ENCODE measurements at regions not wholly inside any gene's neighbourhood (a gene's known extent, or its start where the extent isn't known, plus 50 kb on each side); places are given as distances from the start of the nearest gene placed in this dataset.

DNA sequence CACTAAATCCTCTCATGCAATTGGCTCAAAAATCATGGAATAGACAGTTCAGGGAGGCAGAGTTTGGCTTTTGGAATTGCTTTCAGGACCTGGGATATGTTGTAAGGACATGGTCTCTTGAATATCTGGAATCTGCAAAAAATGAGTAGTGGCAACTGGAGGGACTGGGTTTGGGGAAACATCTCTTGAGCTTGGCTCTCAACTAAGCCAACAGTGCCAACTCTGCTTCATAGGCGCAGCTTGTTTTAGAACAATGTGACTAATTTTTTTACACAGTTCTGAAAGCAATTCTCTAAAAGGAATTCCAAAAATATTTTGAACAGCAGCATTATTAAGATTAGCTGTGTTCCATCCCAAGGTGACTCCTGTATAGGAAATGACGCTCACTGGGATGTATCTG is 121.5 kb upstream of the DPP6 start:
- no peak for DNase-seq (ENCODE audit: low read depth, low spot score)
- peaks cover 11% of the 10 kb centered on the region for H3K36me3 Mint-ChIP-seq (ENCODE audit: low read depth)
- no peak overlapping the region for H3K27ac Mint-ChIP-seq (ENCODE audit: unreplicated experiment)
- TF ChIP-seq, protein P1, sequence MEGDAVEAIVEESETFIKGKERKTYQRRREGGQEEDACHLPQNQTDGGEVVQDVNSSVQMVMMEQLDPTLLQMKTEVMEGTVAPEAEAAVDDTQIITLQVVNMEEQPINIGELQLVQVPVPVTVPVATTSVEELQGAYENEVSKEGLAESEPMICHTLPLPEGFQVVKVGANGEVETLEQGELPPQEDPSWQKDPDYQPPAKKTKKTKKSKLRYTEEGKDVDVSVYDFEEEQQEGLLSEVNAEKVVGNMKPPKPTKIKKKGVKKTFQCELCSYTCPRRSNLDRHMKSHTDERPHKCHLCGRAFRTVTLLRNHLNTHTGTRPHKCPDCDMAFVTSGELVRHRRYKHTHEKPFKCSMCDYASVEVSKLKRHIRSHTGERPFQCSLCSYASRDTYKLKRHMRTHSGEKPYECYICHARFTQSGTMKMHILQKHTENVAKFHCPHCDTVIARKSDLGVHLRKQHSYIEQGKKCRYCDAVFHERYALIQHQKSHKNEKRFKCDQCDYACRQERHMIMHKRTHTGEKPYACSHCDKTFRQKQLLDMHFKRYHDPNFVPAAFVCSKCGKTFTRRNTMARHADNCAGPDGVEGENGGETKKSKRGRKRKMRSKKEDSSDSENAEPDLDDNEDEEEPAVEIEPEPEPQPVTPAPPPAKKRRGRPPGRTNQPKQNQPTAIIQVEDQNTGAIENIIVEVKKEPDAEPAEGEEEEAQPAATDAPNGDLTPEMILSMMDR (conservative IDR thresholded peaks at IDR 0.05): no peak
- H3K4me1 Mint-ChIP-seq: no peaks in the 10 kb centered on the region
- no peaks in the 10 kb centered on the region for H3K27me3 Mint-ChIP-seq (ENCODE audit: low read depth)
- peaks cover 25% of the 10 kb centered on the region for H3K9me3 Mint-ChIP-seq
- no peak overlapping the region for H3K4me3 Mint-ChIP-seq

DNA sequence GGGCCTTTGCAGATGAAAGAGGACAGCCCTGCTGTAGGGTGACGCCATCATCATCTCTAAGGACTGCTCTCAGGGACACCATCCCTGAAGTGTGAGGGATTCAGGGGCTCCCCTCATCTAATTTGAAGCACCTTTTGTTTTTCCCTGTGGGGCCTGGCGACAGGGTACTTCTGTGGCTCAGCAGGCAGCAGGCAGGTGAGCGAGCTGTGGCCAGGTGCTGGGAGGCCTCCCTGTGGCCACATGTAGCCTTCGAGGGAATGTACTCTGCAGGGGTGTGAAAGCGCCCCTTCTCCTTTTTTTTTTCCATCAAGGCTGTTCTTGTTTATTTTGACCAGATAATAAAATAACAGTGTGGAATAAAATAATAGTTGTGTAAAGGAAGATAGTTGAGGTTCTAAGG is 118.2 kb upstream of the DPP6 start:
- Mint-ChIP-seq H3K9me3 (peaks cover 21% of the 10 kb centered on the region), H3K27ac (ENCODE audit: unreplicated experiment) (no peak overlapping the region), H3K36me3 (ENCODE audit: low read depth) (peaks cover 11% of the 10 kb centered on the region), H3K27me3 (ENCODE audit: low read depth) (no peaks in the 10 kb centered on the region), H3K4me3 (no peak overlapping the region), H3K4me1 (no peaks in the 10 kb centered on the region)
- TF ChIP-seq, protein P1 (conservative IDR thresholded peaks at IDR 0.05): no peak
- no peak for DNase-seq (ENCODE audit: low read depth, low spot score)

DNA sequence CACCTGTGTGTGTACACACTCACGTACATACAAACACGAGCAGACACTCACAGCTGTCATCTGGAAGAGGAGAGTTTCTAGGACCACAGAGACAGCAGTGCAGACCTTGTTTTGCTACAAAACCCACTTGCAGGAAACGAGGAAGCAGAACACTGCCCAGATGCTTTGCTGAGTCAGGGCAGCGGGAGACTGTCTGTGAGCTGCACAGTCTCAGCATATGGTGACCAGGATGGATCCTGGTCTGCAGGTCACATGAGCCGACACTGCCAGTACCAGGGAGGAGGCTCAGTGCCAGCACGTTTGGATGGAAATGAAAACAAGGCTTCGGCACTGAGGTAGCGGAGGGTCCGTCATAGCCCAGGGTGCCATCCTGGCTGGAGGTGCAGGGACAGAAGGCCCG is 117.6 kb upstream of the DPP6 start:
- no peak overlapping the region for H3K27ac Mint-ChIP-seq (ENCODE audit: unreplicated experiment)
- peaks cover 8% of the 10 kb centered on the region for H3K36me3 Mint-ChIP-seq (ENCODE audit: low read depth)
- H3K4me1 Mint-ChIP-seq: no peaks in the 10 kb centered on the region
- TF ChIP-seq, protein P1 (conservative IDR thresholded peaks at IDR 0.05): no peak
- H3K9me3 Mint-ChIP-seq: peaks cover 19% of the 10 kb centered on the region
- DNase-seq (ENCODE audit: low read depth, low spot score): no peak
- no peak overlapping the region for H3K4me3 Mint-ChIP-seq
- H3K27me3 Mint-ChIP-seq (ENCODE audit: low read depth): no peaks in the 10 kb centered on the region

DNA sequence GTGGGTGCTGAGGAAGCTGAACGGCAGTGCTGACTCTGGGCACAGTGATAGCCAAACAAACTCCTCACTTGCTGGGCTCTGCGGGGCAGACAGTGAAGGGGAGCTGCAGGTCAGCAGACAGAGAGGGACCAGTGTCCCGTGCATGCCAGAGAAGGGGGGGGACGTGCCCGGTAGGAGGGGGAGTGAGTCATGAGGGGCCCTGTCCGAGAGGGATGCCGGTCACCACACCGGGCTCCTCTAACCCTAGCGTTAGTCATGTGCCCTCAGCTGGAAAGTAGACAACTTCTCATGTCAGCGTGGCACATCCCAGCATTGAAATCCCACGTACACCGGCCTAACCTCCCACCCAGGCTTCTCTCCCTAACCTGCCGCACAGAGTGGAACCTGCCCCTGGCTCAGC is 117.1 kb upstream of the DPP6 start:
- TF ChIP-seq, protein P1 (conservative IDR thresholded peaks at IDR 0.05): no peak
- no peak overlapping the region for H3K4me3 Mint-ChIP-seq
- peaks cover 21% of the 10 kb centered on the region for H3K9me3 Mint-ChIP-seq
- no peaks in the 10 kb centered on the region for H3K4me1 Mint-ChIP-seq
- H3K27ac Mint-ChIP-seq (ENCODE audit: unreplicated experiment): no peak overlapping the region
- no peak for DNase-seq (ENCODE audit: low read depth, low spot score)
- peaks cover 8% of the 10 kb centered on the region for H3K36me3 Mint-ChIP-seq (ENCODE audit: low read depth)
- no peaks in the 10 kb centered on the region for H3K27me3 Mint-ChIP-seq (ENCODE audit: low read depth)

DNA sequence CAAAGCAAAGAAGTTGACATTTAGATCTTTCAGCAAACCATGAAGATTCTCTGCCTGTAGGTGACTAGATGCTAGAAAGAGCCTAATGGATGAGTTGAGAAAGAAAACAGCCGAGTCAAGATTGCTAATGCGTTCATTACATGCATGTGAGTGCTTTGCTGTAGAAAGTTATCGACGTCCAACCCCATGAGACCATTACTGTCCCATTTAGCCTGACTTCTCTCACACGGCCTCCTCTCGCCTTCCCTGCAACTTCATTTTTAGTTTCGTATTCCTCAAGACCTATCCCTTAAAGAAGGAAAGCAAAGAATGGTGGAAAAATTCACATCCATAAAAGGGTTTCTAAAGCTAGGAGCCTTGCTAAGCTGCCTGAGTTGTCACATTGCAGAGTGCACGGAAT is 113.7 kb upstream of the DPP6 start:
- H3K27ac Mint-ChIP-seq (ENCODE audit: unreplicated experiment): no peak overlapping the region

More for the DNA sequence above, 113.7 kb upstream of the DPP6 start:
- Mint-ChIP-seq H3K9me3 (peaks cover 30% of the 10 kb centered on the region), H3K4me1 (no peaks in the 10 kb centered on the region), H3K4me3 (no peak overlapping the region), H3K36me3 (ENCODE audit: low read depth) (peaks cover 8% of the 10 kb centered on the region), H3K27me3 (ENCODE audit: low read depth) (no peaks in the 10 kb centered on the region)
- TF ChIP-seq, protein P1 (conservative IDR thresholded peaks at IDR 0.05): no peak
- no peak for DNase-seq (ENCODE audit: low read depth, low spot score)
